ENCODE measurements at regions not wholly inside any gene's neighbourhood (a gene's known extent, or its start where the extent isn't known, plus 50 kb on each side); places are given as distances from the start of the nearest gene placed in this dataset.

GRCh38 chr13:80690208-80690607, 349.3 kb upstream of the SPRY2 start:
- TF ChIP-seq, protein P1, sequence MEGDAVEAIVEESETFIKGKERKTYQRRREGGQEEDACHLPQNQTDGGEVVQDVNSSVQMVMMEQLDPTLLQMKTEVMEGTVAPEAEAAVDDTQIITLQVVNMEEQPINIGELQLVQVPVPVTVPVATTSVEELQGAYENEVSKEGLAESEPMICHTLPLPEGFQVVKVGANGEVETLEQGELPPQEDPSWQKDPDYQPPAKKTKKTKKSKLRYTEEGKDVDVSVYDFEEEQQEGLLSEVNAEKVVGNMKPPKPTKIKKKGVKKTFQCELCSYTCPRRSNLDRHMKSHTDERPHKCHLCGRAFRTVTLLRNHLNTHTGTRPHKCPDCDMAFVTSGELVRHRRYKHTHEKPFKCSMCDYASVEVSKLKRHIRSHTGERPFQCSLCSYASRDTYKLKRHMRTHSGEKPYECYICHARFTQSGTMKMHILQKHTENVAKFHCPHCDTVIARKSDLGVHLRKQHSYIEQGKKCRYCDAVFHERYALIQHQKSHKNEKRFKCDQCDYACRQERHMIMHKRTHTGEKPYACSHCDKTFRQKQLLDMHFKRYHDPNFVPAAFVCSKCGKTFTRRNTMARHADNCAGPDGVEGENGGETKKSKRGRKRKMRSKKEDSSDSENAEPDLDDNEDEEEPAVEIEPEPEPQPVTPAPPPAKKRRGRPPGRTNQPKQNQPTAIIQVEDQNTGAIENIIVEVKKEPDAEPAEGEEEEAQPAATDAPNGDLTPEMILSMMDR (IDR thresholded peaks at IDR 0.05) = no peak
- Histone ChIP-seq H3K36me3 (no peaks in the 10 kb centered on the region), H3K9me3 (no peaks in the 10 kb centered on the region), H3K27ac (no peak overlapping the region), H3K9ac (ENCODE audit: low read depth in 2 of 2, low read length in 2 of 2) (no peak overlapping the region), H3K27me3 (no peaks in the 10 kb centered on the region), H3K4me3 (no peak overlapping the region), H3K4me1 (no peaks in the 10 kb centered on the region)
- no peak for DNase-seq
- intact Hi-C loops (cut with DNase I) = no loop called here

DNA sequence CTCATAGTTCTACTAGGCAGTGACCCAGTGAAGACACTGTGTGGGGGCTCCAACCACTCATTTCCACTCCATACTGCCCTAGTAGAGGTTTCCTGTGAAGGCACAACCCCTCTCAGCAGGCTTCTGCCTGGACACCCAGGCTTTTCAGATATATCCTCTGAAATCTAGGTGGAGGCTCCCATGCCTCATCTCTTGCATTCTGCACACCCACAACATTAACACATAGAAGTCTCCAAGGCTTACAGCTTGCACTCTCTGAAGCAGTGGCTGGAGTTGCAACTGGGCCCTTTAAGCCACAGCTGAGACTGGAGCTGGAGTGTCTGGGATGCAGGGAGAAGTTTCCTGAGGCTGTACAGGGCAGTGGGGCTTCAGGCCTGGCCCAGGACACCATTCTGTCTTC, 347.7 kb upstream of the SPRY2 start:
- no peaks in the 10 kb centered on the region for H3K9me3 ChIP-seq
- TF ChIP-seq, protein P1 (IDR thresholded peaks at IDR 0.05) = no peak
- H3K27me3 ChIP-seq = no peaks in the 10 kb centered on the region
- H3K4me3 ChIP-seq = no peak overlapping the region
- no peak for DNase-seq
- no peak overlapping the region for H3K27ac ChIP-seq
- no peaks in the 10 kb centered on the region for H3K36me3 ChIP-seq
- intact Hi-C loops (cut with DNase I) = no loop called here
- no peaks in the 10 kb centered on the region for H3K4me1 ChIP-seq
- H3K9ac ChIP-seq (ENCODE audit: low read depth in 2 of 2, low read length in 2 of 2) = no peak overlapping the region

- TF ChIP-seq, protein P1 (IDR thresholded peaks at IDR 0.05) = no peak
- intact Hi-C loops (cut with DNase I) = no loop called here
- Histone ChIP-seq H3K27ac (no peak overlapping the region), H3K9ac (ENCODE audit: low read depth in 2 of 2, low read length in 2 of 2) (no peak overlapping the region), H3K9me3 (no peaks in the 10 kb centered on the region), H3K4me3 (no peak overlapping the region), H3K27me3 (no peaks in the 10 kb centered on the region), H3K36me3 (no peaks in the 10 kb centered on the region), H3K4me1 (no peaks in the 10 kb centered on the region)
- no peak for DNase-seq
Observed at GRCh38 chr13:80685942-80686341, 345.0 kb upstream of the SPRY2 start.

- TF ChIP-seq, protein P1 (IDR thresholded peaks at IDR 0.05) = no peak
- intact Hi-C loops (cut with DNase I) = no loop called here
- no peak overlapping the region for H3K27ac ChIP-seq
- no peaks in the 10 kb centered on the region for H3K27me3 ChIP-seq
- H3K9ac ChIP-seq (ENCODE audit: low read depth in 2 of 2, low read length in 2 of 2) = no peak overlapping the region
- H3K36me3 ChIP-seq = no peaks in the 10 kb centered on the region
- H3K4me3 ChIP-seq = no peak overlapping the region
- H3K9me3 ChIP-seq = no peaks in the 10 kb centered on the region
- H3K4me1 ChIP-seq = no peaks in the 10 kb centered on the region
- DNase-seq = no peak
Observed at GRCh38 chr13:80684217-80684991, 343.5 kb upstream of the SPRY2 start.

GRCh38 chr13:80680786-80681366, 339.9 kb upstream of the SPRY2 start:
- no peak overlapping the region for H3K9ac ChIP-seq (ENCODE audit: low read depth in 2 of 2, low read length in 2 of 2)
- intact Hi-C loops (cut with DNase I) = no loop called here

More at GRCh38 chr13:80680786-80681366, 339.9 kb upstream of the SPRY2 start:
- H3K4me3 ChIP-seq = no peak overlapping the region
- no peaks in the 10 kb centered on the region for H3K9me3 ChIP-seq
- no peaks in the 10 kb centered on the region for H3K36me3 ChIP-seq
- no peaks in the 10 kb centered on the region for H3K4me1 ChIP-seq
- TF ChIP-seq, protein P1 (IDR thresholded peaks at IDR 0.05) = no peak
- H3K27me3 ChIP-seq = no peaks in the 10 kb centered on the region
- DNase-seq = no peak
- H3K27ac ChIP-seq = no peak overlapping the region

Data from colonic mucosa (tissue), 4 donors.